Nucleus accumbens (tissue), 56 donors: ENCODE measurements at regions not wholly inside any gene's neighbourhood (a gene's known extent, or its start where the extent isn't known, plus 50 kb on each side); places are given as distances from the start of the nearest gene placed in this dataset.

Source experiments
- DNase-seq, 56 donors: peaks; one replicate each; lab custom pipeline; 2025; lab: John Stamatoyannopoulos, UW

DNA sequence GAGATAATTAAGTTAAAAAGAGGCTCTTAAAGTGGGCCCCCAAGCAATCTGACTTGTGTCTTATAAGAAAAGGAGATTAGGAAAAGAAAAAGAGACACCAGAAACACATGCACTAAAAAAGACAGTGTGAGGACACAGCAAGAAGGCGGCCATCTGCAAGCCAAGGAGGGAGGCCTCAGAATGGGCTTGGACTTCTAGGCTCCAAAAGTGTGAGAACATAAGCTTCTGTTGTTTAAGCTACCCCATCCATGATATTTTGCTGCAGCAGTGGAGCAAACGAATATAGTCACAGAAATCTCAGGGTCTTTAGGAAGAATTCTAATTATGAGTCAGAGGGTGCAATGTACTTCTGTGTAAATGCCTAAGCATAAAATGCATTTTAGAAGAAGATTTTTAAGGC, 399.3 kb upstream of the MMADHC start:
- DNase-seq = no peak

DNA sequence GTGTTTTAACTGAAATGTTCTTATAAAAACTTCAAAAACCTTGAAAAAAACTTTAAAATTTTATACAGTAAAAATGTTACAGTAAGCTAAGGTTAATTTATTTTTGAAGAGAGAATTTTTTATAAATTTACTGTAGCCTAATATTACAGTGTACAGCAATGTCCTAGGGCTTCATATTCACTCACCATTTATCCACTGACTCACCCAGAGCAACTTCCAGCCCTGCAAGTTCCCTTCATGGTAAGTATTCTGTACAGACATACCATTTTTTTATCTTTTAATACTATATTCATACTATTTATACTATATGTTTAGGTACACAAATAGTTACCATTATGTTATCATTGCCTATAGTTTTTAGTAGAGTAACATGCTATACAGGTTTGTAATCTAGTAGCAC, 396.7 kb upstream of the MMADHC start:
- no peak for DNase-seq

DNA sequence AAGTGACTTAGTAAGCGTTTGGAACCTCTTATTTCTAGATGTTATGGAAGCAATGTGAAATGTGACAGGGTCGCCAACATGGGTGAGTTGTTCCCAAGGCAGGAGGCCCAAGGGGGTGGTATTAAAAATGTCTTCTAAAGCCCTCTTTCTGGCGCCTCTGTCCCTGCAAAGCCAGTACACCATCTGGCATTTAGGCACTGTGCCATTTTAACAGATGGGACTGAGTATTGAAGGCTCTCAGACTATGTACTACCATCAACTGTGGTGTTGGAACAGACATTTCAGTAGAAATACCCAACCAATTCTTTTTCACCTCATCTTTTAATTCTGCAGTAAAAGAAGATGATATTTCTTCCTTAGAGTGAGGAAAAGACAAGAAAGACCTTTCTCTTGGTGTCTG, 384.5 kb upstream of the MMADHC start:
- no peak for DNase-seq

DNA sequence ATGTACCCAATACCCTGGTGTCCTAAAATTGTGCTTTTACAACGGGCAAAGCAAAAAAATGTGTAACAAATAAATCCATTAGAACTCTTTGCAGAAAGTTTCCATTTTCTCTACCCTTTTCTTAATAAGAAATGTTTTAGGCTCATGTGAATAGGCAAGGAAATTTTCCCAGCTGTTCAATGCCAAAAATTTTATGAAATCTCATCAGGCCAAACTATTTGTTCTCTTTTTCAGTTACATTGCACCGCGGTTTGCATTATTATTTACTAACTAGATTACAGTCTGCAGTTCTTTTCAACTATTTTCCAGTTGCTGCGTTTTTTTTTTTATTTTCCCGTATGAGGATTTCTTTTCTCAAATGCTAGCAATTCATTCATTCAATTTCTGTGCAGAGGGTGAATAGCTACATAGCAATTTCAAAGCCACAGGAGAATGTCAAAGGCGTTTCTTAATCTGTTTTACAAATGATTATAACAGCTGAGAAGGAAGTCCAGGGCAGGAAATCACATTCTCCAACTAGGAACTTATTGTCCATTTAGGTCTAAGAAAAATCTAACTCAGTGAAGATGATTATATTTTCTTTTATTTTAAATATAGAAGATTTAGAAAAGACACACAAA, 367.5 kb upstream of the MMADHC start:
- DNase-seq = no peak

GRCh38 chr2:149953627-149954026, 366.1 kb upstream of the MMADHC start:
- no peak for DNase-seq

GRCh38 chr2:149931486-149931885, 343.9 kb upstream of the MMADHC start:
- DNase-seq = no peak

GRCh38 chr2:149928011-149928410, 340.4 kb upstream of the MMADHC start:
- no peak for DNase-seq

- no peak for DNase-seq
These were observed 338.6 kb upstream of the MMADHC start for GRCh38 chr2:149926149-149926548.

DNA sequence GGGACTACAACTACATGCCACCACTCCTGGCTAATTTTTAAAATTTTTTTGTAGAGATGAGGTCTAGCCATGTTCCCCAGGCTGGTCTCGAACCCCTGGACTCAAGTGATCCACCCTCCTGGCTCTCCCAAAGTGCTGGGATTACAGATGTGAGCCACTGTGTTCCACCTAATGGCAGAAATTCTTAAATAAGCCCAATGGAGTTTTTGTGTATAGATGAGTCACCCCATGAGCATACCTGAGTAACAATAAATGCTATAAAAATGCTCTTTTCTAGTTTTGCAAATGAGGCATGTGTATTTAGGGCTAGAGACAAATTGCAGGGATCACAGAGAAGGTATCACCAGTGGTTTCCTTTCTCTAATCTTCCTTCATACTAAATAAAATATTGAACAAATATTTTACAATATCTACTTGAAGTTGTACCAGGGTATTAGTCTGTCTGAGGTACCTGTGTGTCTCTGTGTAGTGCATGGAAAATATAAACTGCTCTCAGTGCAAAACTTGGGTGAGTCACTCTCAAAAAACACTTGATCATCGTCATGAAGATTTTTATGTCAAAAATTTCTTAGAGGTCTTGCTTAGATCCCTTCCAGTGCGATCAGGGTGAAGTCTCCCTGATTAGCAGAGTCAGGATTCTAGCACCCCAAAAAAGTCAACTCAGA, 337.1 kb upstream of the MMADHC start:
- no peak for DNase-seq

- no peak for DNase-seq
These were observed 336.5 kb upstream of the MMADHC start for GRCh38 chr2:149924028-149924427.

DNA sequence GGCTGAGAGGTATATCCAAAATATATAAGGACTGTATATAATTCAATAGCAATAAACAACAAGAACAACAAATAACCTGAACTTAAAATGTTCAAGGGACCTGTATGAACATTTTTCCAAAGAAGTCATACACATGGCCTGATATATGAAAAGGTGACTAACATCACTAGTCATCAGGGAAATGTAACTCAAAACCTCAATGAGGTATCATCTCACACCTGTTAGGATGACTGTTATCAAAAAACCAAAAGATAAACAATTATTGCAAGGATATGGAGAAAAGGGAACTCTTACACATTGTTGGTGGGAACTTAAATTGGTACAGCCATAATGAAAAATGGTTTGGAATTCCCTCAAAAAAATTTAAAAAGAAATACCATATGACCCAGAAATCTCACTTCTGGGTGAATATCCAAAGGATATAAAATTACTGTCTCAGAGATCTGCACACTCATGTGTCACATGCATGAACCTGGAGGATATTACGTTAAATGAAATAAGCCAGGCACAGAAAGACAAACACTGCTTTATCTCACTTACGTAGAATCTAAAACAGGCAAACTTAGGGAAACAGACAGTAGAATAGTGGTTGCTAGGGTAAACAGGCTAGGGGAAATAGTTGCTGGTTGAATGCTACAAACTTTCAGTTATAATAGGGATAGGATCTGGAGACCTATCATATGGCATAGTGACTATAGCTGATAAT, 334.5 kb upstream of the MMADHC start:
- no peak for DNase-seq

- no peak for DNase-seq
These were observed 332.8 kb upstream of the MMADHC start for GRCh38 chr2:149920389-149920788.

- DNase-seq = no peak
These were observed 327.6 kb upstream of the MMADHC start for GRCh38 chr2:149915151-149915550.

DNA sequence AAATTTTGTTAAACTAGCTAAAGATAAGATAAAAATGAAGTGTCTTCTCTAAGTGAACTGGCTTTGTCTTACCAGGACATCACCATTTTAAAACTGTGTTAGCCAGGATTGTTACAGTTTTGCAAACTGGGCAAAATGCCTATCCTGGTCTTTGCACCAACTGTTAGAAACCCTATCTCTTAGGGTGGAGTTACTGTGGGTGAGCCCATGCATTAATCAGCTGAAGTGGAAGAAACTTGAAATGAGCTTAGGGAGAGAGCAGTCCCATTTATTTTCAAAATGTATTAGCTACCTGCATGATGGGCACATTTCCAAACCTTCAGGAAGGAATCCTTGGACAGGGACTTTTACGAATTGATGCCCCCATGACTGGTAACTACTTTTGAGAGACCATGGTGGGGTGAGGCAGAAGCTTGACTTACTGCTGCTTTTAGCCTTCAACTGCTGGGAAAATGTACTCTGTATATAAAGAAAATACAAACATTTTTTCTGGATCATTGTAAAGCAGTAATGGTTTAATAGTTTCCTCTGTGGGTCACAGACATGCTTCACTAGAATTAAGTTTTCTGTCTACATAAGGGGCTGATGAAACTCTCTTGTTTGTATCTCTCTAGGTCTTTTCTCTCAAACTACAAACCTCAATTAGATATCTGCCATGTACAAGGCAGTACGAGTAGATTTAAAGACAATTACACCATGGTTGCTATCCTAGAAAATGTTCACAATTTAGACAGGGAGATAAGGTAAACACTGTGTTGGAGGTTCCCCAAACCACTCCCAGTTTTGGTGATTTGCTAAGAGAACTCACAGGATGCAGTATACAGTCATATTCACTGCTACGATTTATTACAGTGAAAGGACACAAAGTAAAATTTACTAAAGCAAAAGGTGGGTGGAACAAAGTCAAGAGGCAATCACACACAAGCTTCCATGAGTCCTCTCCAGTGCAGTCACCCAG, 321.4 kb upstream of the MMADHC start:
- DNase-seq = no peak

DNA sequence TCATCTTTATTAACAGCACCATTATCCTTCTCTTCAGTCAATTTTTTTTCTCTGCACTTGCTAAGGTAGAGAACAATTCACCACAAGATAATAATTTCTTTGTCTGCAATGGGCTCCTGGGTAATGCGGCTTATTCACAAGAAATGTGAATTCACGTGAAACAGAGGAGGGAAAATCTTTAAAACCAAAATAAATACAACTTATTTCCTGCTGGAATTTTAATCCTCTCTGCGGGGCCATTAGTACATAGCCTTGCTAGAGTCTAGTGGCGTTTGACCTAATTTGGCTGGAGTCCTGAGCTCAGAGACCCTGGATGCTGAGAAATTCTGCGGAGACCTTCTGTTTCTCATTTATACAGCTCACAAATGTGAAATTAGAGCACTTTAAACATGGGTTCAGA, 319.3 kb upstream of the MMADHC start:
- no peak for DNase-seq

GRCh38 chr2:149904352-149905175, 317.0 kb upstream of the MMADHC start:
- DNase-seq = no peak

- no peak for DNase-seq
These were observed 316.1 kb upstream of the MMADHC start for GRCh38 chr2:149903626-149904025.

GRCh38 chr2:149902081-149902480, 314.5 kb upstream of the MMADHC start:
- DNase-seq = no peak

DNA sequence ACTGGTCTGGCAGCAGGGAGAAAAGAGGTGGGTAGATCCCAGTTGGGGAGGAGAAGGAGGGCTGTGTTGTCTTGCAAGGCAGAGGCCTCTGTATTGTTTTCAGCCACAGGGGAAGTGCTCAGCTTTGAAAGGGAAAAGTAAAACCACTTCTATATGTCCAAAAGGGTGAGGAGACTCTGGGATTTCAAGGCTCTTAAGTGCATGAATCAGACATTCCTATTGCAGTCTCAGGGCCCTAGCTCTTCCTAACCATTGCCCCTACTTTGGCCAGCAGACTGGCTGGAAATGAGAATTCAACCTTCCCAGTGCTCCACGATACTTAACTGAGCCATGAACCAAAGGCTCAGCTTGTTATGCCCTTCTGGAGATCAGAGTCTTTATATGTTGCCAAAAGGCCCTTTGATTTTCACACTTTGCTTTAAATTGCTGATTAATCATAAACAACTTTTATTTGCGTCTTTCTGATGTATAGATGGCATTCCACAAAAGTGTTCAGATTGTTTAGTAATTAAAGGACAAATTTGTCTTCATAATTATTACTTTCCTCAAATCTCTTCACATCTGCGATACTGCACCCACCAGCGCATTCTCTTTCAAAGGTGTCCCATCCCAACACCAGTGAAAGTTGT, 313.8 kb upstream of the MMADHC start:
- DNase-seq = no peak

DNA sequence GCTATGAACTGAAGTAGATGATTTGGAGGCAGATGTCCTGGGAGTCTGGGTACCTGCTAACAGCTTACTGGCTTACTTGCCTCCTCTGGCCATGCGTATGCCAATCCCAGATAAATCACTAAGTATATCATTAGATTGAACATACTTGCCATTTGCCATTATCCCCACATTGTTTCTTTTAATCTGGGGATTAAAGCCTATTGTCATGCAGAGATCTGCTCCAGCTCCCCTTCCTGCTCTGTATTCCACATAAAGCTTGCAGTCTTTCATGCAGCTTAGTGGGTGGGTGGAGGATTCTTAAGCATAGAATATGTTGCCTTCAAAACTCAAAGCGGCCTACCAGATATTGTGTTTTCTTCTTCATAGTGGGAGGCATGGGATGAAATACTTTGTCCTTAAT, 311.8 kb upstream of the MMADHC start:
- DNase-seq = no peak
